H1 (cell line): ENCODE measurements at regions not wholly inside any gene's neighbourhood (a gene's known extent, or its start where the extent isn't known, plus 50 kb on each side); places are given as distances from the start of the nearest gene placed in this dataset.

Experiments
- EZH2 ChIP-seq: fragments of 200-600 bp; sonication (generic); IDR thresholded peaks from 2 replicates; pipeline ENCODE4 v1.7.1; 2012; ENCODE audit warnings: low read depth, mild to moderate bottlenecking, moderate library complexity, low read length, inconsistent platforms; ENCODE audit not compliant: severe bottlenecking
- RXRA ChIP-seq: IDR thresholded peaks from 2 replicates; pipeline ENCODE4 v1.6.1; 2011; ENCODE audit warnings: low read depth, mild to moderate bottlenecking, low read length, moderate library complexity; ENCODE audit not compliant: insufficient read depth
- SRF ChIP-seq: IDR thresholded peaks from 2 replicates; pipeline ENCODE4 v1.6.1; 2011; ENCODE audit warnings: mild to moderate bottlenecking, low read depth, low read length, moderate library complexity
- TF ChIP-seq, protein P1 (sequence below): fragments of 300-600 bp; sonication (generic); IDR thresholded peaks from 2 replicates; pipeline ENCODE4 v1.7.1; 2012; ENCODE audit warnings: low read length, moderate library complexity, mild to moderate bottlenecking, inconsistent platforms; ENCODE audit not compliant: insufficient replicate concordance

DNA sequence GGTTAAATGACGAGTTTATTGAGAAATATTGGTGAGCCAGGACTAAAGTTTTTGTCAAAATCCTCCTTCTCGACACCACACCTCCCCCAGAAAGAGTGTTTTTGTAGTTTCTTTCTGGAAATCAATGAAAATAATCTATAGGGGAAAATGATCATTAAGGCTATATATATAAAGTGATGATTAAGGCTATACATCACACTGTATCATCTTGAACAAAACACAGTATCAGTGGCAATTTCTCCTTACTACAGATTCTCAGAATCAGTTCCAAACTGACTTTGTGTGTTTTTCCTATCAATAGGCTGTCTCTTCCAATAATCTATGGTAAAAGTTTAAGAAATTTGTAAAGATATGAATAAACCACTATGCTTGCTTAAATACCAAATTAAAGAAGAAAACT, 81.7 kb downstream of the IFNG-AS1 start:
- TF ChIP-seq EZH2 (no peak), SRF (no peak), RXRA (no peak)
- TF ChIP-seq, protein P1, sequence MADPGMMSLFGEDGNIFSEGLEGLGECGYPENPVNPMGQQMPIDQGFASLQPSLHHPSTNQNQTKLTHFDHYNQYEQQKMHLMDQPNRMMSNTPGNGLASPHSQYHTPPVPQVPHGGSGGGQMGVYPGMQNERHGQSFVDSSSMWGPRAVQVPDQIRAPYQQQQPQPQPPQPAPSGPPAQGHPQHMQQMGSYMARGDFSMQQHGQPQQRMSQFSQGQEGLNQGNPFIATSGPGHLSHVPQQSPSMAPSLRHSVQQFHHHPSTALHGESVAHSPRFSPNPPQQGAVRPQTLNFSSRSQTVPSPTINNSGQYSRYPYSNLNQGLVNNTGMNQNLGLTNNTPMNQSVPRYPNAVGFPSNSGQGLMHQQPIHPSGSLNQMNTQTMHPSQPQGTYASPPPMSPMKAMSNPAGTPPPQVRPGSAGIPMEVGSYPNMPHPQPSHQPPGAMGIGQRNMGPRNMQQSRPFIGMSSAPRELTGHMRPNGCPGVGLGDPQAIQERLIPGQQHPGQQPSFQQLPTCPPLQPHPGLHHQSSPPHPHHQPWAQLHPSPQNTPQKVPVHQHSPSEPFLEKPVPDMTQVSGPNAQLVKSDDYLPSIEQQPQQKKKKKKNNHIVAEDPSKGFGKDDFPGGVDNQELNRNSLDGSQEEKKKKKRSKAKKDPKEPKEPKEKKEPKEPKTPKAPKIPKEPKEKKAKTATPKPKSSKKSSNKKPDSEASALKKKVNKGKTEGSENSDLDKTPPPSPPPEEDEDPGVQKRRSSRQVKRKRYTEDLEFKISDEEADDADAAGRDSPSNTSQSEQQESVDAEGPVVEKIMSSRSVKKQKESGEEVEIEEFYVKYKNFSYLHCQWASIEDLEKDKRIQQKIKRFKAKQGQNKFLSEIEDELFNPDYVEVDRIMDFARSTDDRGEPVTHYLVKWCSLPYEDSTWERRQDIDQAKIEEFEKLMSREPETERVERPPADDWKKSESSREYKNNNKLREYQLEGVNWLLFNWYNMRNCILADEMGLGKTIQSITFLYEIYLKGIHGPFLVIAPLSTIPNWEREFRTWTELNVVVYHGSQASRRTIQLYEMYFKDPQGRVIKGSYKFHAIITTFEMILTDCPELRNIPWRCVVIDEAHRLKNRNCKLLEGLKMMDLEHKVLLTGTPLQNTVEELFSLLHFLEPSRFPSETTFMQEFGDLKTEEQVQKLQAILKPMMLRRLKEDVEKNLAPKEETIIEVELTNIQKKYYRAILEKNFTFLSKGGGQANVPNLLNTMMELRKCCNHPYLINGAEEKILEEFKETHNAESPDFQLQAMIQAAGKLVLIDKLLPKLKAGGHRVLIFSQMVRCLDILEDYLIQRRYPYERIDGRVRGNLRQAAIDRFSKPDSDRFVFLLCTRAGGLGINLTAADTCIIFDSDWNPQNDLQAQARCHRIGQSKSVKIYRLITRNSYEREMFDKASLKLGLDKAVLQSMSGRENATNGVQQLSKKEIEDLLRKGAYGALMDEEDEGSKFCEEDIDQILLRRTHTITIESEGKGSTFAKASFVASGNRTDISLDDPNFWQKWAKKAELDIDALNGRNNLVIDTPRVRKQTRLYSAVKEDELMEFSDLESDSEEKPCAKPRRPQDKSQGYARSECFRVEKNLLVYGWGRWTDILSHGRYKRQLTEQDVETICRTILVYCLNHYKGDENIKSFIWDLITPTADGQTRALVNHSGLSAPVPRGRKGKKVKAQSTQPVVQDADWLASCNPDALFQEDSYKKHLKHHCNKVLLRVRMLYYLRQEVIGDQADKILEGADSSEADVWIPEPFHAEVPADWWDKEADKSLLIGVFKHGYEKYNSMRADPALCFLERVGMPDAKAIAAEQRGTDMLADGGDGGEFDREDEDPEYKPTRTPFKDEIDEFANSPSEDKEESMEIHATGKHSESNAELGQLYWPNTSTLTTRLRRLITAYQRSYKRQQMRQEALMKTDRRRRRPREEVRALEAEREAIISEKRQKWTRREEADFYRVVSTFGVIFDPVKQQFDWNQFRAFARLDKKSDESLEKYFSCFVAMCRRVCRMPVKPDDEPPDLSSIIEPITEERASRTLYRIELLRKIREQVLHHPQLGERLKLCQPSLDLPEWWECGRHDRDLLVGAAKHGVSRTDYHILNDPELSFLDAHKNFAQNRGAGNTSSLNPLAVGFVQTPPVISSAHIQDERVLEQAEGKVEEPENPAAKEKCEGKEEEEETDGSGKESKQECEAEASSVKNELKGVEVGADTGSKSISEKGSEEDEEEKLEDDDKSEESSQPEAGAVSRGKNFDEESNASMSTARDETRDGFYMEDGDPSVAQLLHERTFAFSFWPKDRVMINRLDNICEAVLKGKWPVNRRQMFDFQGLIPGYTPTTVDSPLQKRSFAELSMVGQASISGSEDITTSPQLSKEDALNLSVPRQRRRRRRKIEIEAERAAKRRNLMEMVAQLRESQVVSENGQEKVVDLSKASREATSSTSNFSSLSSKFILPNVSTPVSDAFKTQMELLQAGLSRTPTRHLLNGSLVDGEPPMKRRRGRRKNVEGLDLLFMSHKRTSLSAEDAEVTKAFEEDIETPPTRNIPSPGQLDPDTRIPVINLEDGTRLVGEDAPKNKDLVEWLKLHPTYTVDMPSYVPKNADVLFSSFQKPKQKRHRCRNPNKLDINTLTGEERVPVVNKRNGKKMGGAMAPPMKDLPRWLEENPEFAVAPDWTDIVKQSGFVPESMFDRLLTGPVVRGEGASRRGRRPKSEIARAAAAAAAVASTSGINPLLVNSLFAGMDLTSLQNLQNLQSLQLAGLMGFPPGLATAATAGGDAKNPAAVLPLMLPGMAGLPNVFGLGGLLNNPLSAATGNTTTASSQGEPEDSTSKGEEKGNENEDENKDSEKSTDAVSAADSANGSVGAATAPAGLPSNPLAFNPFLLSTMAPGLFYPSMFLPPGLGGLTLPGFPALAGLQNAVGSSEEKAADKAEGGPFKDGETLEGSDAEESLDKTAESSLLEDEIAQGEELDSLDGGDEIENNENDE: no peak
